Transverse colon (tissue), 4 donors: ENCODE measurements at regions not wholly inside any gene's neighbourhood (a gene's known extent, or its start where the extent isn't known, plus 50 kb on each side); places are given as distances from the start of the nearest gene placed in this dataset.

ENCODE experiments used
- DNase-seq: peaks from one replicate; pipeline ENCODE4 v3.0.0-alpha.2; 2019
- H3K27ac ChIP-seq, 4 donors: fragments of 200-600 bp; sonication (generic); 2 replicates each; pipeline ENCODE4 v1.5.1; 2016 to 2018; ENCODE audit warnings: inconsistent platforms in 4 of 4
- H3K27me3 ChIP-seq: fragments of 200-600 bp; sonication (generic); 2 replicates; pipeline ENCODE4 v1.5.1; 2017; ENCODE audit warnings: inconsistent platforms
- H3K36me3 ChIP-seq, 4 donors: fragments of 200-600 bp; sonication (generic); 2 replicates each; pipeline ENCODE4 v1.5.1; 2017 to 2019; ENCODE audit warnings: inconsistent platforms in 4 of 4
- H3K4me1 ChIP-seq, 4 donors: fragments of 200-600 bp; sonication (generic); 2 replicates each; pipeline ENCODE4 v1.5.1; 2017 to 2020; ENCODE audit warnings: inconsistent platforms in 4 of 4
- H3K4me3 ChIP-seq, 4 donors: fragments of 200-600 bp; sonication (generic); 1 replicate in 1 of 4; 2 replicates in 3 of 4; pipeline versions ENCODE4 v1.5.1 to v1.6.1; 2017 to 2019; ENCODE audit warnings: inconsistent platforms in 4 of 4
- H3K9me3 ChIP-seq, 2 donors: fragments of 200-600 bp; sonication (generic); 2 replicates each; pipeline ENCODE4 v1.5.1; 2017 to 2019; ENCODE audit warnings: inconsistent platforms in 2 of 2
- EP300 ChIP-seq: sonication (generic); formaldehyde crosslinking; IDR thresholded peaks from one replicate; pipeline ENCODE4 v1.6.1; 2017; ENCODE audit warnings: antibody characterized with exemption, low read depth
- POLR2A ChIP-seq: fragments of 450-650 bp; IDR thresholded peaks from one replicate; pipeline ENCODE4 v1.6.1; 2016; ENCODE audit warnings: antibody characterized with exemption, mild to moderate bottlenecking, moderate library complexity
- POLR2AphosphoS5 ChIP-seq, 3 donors: sonication (generic); formaldehyde crosslinking; IDR thresholded peaks; one replicate each; pipeline ENCODE4 v1.6.1; 2016; ENCODE audit warnings: antibody characterized with exemption in 3 of 3
- WGBS, 2 donors: methylation state at CpG; one replicate each; pipeline ENCODE4 v1.1.5; 2018; ENCODE audit warnings: low coverage in 1 of 2; 5-methylcytosine and 5-hydroxymethylcytosine counted together
- in situ Hi-C, 4 donors: fragments of 200-750 bp; cut with MboI; loops; one replicate each; pipeline versions ENCODE4 v1.15.0 to v1.15.1; 2017; ENCODE audit warnings: low sequenced_read_pairs in 3 of 4, low pct_ligation_motif_present in 1 of 4, low pct_unique_long_range_greater_than_20kb in 1 of 4
- intact Hi-C: fragments of 100-400 bp; cut with DNase I; formaldehyde crosslinking; loops from one replicate; pipeline ENCODE4 v1.15.1; 2023; ENCODE audit warnings: low total_unique reads
- TF ChIP-seq, protein P1 (sequence below), 5 experiments: fragments of 200-600 bp in 3 of 5; fragments of 450-650 bp in 2 of 5; sonication (generic) in 3 of 5; IDR thresholded peaks; 1 replicate in 2 of 5; 2 replicates in 3 of 5; pipeline ENCODE4 v1.5.1; 2016 to 2017; ENCODE audit warnings: antibody characterized with exemption in 5 of 5, inconsistent platforms in 3 of 5, mild to moderate bottlenecking in 2 of 5, moderate library complexity in 1 of 5

DNA sequence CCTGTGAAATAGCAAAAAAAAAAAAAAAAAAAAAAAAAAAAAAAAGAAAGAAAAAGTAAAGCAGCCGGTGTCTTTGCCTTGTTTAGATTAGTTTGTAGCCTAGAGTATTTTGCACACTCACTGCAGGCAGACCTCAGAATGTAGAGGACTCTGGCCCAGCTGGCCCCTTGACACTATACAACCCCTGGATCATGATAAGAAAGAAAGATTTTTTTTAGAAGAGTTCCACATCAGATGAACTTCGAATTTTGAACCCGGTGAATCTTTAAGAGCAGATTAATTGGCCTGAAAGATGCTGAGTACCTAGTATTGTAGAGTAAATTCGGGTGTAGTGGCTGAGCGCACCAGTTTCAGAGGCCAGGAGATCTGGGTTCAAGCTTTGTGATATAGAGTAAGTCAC is 727.7 kb upstream of the GOLIM4 start:
- TF ChIP-seq POLR2AphosphoS5 (IDR thresholded peaks at IDR 0.05): no peak
- in situ Hi-C loops: no loop called here
- H3K36me3 ChIP-seq: no peaks in the 10 kb centered on the region

DNA sequence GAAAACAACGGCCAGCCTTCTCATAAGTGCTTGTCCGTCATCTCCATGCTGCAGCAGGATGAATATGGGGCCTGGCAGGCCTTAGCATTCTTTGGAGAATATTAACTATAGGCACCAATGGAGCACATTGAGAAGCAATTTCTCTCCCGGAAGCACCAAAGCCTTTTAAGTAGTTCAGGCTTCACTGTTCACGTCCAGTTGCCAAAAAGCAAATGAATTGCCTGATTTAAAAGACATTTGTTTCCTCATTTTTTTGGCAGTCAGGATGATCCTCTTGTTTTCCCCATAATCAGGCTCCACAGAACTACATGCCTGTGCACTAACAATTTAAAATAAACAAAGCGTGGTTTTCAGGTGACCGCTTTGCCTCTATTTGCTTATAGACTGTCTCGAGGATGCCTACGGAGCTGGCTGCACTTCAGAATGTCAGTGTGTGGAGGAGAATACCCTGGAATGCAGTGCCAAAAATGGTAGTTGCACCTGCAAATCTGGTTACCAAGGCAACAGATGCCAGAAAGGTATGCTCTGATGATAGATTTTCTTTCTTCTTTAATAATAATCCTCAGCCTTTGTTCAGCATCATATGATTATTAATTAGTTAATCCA is 725.2 kb upstream of the GOLIM4 start:
- 62 to 78% methylated on average over 8 of the region's 8 CpGs for WGBS, 2 donors
- Histone ChIP-seq H3K4me3 (no peak overlapping the region), H3K36me3 (no peaks in the 10 kb centered on the region), H3K9me3 (no peaks in the 10 kb centered on the region), H3K4me1 (no peaks in the 10 kb centered on the region), H3K27me3 (no peaks in the 10 kb centered on the region), H3K27ac (no peak overlapping the region)
- in situ Hi-C loops (no loop called here), intact Hi-C loops (no loop called here)
- no peak for DNase-seq
- TF ChIP-seq EP300 (no peak), POLR2A (no peak), POLR2AphosphoS5 (IDR thresholded peaks at IDR 0.05) (no peak)
- TF ChIP-seq, protein P1, sequence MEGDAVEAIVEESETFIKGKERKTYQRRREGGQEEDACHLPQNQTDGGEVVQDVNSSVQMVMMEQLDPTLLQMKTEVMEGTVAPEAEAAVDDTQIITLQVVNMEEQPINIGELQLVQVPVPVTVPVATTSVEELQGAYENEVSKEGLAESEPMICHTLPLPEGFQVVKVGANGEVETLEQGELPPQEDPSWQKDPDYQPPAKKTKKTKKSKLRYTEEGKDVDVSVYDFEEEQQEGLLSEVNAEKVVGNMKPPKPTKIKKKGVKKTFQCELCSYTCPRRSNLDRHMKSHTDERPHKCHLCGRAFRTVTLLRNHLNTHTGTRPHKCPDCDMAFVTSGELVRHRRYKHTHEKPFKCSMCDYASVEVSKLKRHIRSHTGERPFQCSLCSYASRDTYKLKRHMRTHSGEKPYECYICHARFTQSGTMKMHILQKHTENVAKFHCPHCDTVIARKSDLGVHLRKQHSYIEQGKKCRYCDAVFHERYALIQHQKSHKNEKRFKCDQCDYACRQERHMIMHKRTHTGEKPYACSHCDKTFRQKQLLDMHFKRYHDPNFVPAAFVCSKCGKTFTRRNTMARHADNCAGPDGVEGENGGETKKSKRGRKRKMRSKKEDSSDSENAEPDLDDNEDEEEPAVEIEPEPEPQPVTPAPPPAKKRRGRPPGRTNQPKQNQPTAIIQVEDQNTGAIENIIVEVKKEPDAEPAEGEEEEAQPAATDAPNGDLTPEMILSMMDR (IDR thresholded peaks at IDR 0.05): no peak

More for the DNA sequence above, 727.7 kb upstream of the GOLIM4 start:
- H3K4me1 ChIP-seq: peaks cover 0 to 6% (median 2%) of the 10 kb centered on the region in 4 donors
- H3K9me3 ChIP-seq: no peaks in the 10 kb centered on the region
- no peak overlapping the region for H3K27ac ChIP-seq
- DNase-seq: no peak
- no peak overlapping the region for H3K4me3 ChIP-seq
- intact Hi-C loops: no loop called here
- 80 to 98% methylated on average over 4 to 5 of the region's 5 CpGs for WGBS, 2 donors
- no peaks in the 10 kb centered on the region for H3K27me3 ChIP-seq

DNA sequence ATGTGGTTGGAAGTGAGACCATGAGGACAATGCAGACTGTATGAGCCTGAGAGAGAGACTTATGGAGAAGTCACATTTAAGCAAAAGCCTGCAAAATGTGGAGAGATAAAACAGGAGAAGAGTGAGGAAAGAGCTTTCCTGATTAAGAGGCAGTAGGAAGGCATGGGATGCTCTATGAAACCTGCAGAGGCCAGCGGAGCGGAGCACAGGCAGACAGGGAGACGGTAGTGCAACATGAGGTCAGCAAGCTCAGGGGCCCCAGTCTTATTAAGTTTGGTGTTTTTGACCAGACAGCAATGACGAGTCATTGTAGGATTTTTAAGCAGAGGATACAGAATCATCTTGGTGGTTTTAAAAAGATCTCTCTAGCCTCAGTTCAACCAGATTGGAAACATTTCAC is 721.5 kb upstream of the GOLIM4 start:
- 93 to 95% methylated on average over 3 to 4 of the region's 4 CpGs for WGBS, 2 donors
- intact Hi-C loops: no loop called here
- DNase-seq: no peak
- TF ChIP-seq, protein P1 (IDR thresholded peaks at IDR 0.05): no peak
- no peak for TF ChIP-seq POLR2AphosphoS5 (IDR thresholded peaks at IDR 0.05)
- no peak for TF ChIP-seq POLR2A
- TF ChIP-seq EP300: no peak
- Histone ChIP-seq H3K36me3 (no peaks in the 10 kb centered on the region), H3K4me1 (no peaks in the 10 kb centered on the region), H3K9me3 (no peaks in the 10 kb centered on the region), H3K27ac (no peak overlapping the region), H3K27me3 (no peaks in the 10 kb centered on the region), H3K4me3 (no peak overlapping the region)
- in situ Hi-C loops: no loop called here

DNA sequence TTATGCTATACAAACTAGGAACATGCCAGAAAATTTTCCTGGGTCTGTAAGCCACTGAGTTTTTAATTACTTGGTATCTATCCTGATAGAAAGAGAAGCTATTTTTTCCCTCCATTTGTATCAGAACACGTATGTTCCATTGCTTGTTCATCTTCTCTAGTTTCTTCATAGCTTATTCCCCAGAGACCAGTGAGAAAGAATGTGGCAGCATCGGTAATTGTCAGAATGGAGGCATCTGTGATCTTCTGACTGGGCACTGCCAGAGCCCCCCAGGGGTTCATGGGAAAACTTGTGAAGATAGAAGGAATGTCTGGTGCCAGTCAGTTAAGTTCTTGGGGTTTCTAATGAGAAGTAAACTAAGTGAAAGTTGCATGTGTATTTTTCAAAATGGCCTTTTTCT is 720.2 kb upstream of the GOLIM4 start:
- H3K27ac ChIP-seq: no peak overlapping the region
- H3K4me1 ChIP-seq: no peaks in the 10 kb centered on the region
- intact Hi-C loops (no loop called here), in situ Hi-C loops (no loop called here)
- WGBS, 2 donors: 75 to 83% methylated on average over 2 of the region's 2 CpGs
- no peaks in the 10 kb centered on the region for H3K9me3 ChIP-seq
- no peaks in the 10 kb centered on the region for H3K36me3 ChIP-seq
- TF ChIP-seq POLR2AphosphoS5 (IDR thresholded peaks at IDR 0.05) (no peak), POLR2A (no peak), EP300 (no peak)
- TF ChIP-seq, protein P1 (IDR thresholded peaks at IDR 0.05): no peak
- no peak for DNase-seq
- no peak overlapping the region for H3K4me3 ChIP-seq
- H3K27me3 ChIP-seq: no peaks in the 10 kb centered on the region

DNA sequence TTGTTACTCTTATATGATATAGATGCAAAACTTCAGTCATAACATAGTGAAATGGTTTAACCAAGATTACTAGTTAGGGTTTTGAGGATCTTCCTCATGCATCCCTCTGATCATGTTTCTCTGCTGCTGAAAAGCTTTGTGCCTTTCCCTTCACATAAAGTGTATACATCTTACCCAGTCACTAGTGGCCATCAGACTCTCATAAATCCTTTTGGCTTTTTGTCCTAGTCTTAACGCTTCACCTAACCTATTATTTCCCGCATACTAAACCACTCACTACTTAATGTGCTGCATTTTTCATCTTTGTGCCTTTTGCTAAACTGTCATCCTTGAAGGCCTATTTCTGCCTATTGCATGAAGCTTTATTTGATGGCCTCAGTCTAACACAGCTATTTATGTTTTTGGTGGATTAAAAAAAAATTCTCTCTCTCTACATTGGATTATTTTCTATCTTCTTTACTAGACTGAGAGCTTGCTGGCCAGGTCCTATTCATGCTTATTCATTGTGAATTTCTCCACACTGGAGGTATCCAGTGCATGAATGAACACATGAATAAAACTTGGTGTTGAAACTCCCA is 717.6 kb upstream of the GOLIM4 start:
- intact Hi-C loops: no loop called here
- Histone ChIP-seq H3K4me3 (no peak overlapping the region), H3K9me3 (no peaks in the 10 kb centered on the region), H3K27me3 (no peaks in the 10 kb centered on the region), H3K36me3 (no peaks in the 10 kb centered on the region), H3K4me1 (no peaks in the 10 kb centered on the region), H3K27ac (no peak overlapping the region)
- TF ChIP-seq EP300 (no peak), POLR2A (no peak), POLR2AphosphoS5 (IDR thresholded peaks at IDR 0.05) (no peak)
- TF ChIP-seq, protein P1 (IDR thresholded peaks at IDR 0.05): no peak
- in situ Hi-C loops: no loop called here
- DNase-seq: no peak
- WGBS, 2 donors: 67 to 94% methylated on average over 2 of the region's 2 CpGs
